ENCODE measurements at regions not wholly inside any gene's neighbourhood (a gene's known extent, or its start where the extent isn't known, plus 50 kb on each side); places are given as distances from the start of the nearest gene placed in this dataset.

GRCh38 chr16:87133966-87134627 lies 183.1 kb downstream of the C16orf95 start:
- Mint-ChIP-seq H3K4me3 (no peak overlapping the region), H3K4me1 (ENCODE audit: low read depth) (no peaks in the 10 kb centered on the region), H3K9me3 (peaks cover under 1% of the 10 kb centered on the region), H3K27ac (no peak overlapping the region), H3K36me3 (ENCODE audit: low read depth) (no peaks in the 10 kb centered on the region), H3K27me3 (no peaks in the 10 kb centered on the region)
- DNase-seq, result no peak

DNA sequence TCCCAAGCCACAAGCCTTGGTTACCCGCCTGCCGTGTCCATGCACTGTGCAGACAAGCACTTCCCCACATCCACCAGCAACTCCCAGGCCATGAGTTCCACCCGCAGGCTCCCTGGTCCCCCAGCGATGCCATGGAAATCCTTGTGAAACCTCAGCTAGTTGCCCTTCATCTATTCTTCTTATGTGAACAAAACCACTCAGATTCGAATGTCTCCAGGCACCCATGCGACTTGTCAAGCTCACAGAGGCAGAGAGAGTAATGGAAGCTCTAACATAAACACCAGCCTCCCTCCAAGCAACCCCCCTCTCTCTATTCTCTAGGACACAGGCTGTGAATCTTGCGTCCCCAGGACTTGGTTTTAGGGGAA lies 182.6 kb downstream of the C16orf95 start:
- Mint-ChIP-seq H3K4me1 (ENCODE audit: low read depth) (no peaks in the 10 kb centered on the region), H3K27me3 (no peaks in the 10 kb centered on the region), H3K27ac (no peak overlapping the region), H3K4me3 (no peak overlapping the region), H3K9me3 (no peaks in the 10 kb centered on the region), H3K36me3 (ENCODE audit: low read depth) (no peaks in the 10 kb centered on the region)
- no peak for DNase-seq

- Mint-ChIP-seq H3K4me3 (no peak overlapping the region), H3K27ac (no peak overlapping the region), H3K4me1 (ENCODE audit: low read depth) (no peaks in the 10 kb centered on the region), H3K36me3 (ENCODE audit: low read depth) (no peaks in the 10 kb centered on the region), H3K27me3 (no peaks in the 10 kb centered on the region), H3K9me3 (no peaks in the 10 kb centered on the region)
- no peak for DNase-seq
Measured at GRCh38 chr16:87135246-87136030, 181.8 kb downstream of the C16orf95 start.

DNA sequence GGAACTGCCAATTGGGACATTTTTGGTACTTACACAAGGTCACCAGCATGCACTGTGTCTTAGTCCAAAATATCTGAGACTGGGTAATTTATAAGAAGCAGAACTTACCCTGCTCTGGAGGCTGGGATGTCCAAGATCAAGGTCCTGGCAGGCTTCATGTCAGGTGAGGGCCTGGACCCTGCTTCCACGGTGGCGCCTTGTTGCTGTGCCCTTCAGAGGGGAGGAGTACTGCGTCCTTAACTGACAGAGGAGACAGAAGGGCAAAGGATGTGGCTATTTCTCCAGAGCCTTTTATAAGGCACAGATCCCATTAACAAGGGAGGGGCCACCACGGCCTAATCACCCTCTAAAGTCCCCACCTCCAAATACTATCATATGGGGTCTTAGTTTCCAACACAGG lies 178.9 kb downstream of the C16orf95 start:
- H3K27ac Mint-ChIP-seq, result no peak overlapping the region
- no peaks in the 10 kb centered on the region for H3K9me3 Mint-ChIP-seq
- H3K36me3 Mint-ChIP-seq (ENCODE audit: low read depth), result no peaks in the 10 kb centered on the region
- no peak for DNase-seq
- H3K27me3 Mint-ChIP-seq, result no peaks in the 10 kb centered on the region
- no peak overlapping the region for H3K4me3 Mint-ChIP-seq
- no peaks in the 10 kb centered on the region for H3K4me1 Mint-ChIP-seq (ENCODE audit: low read depth)

- Mint-ChIP-seq H3K4me3 (no peak overlapping the region), H3K27ac (no peak overlapping the region), H3K4me1 (ENCODE audit: low read depth) (no peaks in the 10 kb centered on the region), H3K27me3 (no peaks in the 10 kb centered on the region), H3K9me3 (no peaks in the 10 kb centered on the region), H3K36me3 (ENCODE audit: low read depth) (no peaks in the 10 kb centered on the region)
- DNase-seq, result no peak
Measured at GRCh38 chr16:87138738-87139267, 178.4 kb downstream of the C16orf95 start.

DNA sequence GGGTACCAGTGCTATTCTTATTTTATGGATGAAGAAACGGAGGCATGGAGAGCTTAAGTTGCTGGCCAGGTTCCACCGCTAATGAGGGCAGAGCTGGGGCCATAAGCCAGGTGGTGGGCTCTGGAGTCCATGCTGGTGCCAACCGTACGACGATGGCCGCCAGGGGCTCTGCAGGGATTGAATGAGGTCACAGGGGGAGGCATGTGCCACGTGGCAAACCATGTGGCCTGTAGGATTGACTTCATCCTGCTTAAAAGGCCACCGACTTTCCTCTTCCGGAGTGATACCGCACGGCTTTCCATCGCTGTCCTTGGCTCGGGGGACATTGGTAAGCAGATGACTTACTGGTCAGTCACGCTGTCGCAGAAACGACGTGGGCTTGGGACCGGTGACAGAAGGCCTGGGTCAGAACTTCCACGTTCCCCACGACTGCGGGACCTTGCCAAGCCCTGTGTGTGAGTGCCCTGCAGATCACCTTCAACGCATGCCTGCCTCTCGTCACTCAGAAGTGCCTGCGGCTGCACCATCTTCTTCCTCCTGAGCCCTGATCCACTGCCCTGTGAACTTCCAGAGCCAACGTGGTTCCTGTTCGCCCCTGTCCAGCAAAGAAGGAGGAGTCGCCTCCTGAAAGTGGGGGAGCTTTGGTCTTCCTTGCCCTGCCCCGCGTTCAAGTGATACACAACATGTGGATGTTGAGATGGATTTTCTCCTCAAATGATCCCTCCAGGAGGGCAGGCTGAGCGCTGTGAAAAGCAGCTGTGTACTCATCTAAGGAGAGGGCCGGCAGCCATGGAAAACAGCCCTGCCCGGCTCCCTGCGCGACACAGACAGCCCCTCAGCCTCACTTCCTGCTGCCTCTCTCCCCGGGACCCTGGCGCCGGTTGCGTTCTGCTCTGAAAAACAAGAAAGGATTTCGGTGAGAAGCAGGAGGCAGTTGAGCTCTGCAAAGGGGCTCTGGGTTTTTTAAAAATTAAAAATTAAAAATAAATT lies 176.7 kb downstream of the C16orf95 start:
- no peaks in the 10 kb centered on the region for H3K27me3 Mint-ChIP-seq
- H3K4me1 Mint-ChIP-seq (ENCODE audit: low read depth), result no peaks in the 10 kb centered on the region
- H3K27ac Mint-ChIP-seq, result no peak overlapping the region
- no peaks in the 10 kb centered on the region for H3K36me3 Mint-ChIP-seq (ENCODE audit: low read depth)
- H3K9me3 Mint-ChIP-seq, result no peaks in the 10 kb centered on the region
- no peak for DNase-seq
- H3K4me3 Mint-ChIP-seq, result no peak overlapping the region

DNA sequence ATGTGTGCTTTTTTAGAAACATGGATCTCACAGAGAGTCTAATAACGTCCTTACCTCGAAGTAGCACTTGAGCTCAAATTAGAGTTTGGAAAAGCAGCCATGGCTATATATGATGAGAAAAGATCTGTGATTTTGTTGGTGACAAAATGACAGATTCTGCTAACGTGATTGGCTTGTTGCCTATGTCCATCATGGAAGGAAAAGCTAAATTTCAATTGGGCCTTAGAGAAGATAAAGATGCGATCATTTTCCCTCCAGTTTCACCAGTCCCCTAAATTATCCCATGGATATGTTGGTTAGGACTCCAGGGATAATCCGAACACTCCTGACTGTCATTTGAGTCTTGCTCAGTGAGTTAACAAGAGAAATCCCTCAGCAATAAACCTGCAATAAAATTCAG lies 175.8 kb downstream of the C16orf95 start:
- Mint-ChIP-seq H3K4me3 (no peak overlapping the region), H3K27me3 (no peaks in the 10 kb centered on the region), H3K4me1 (ENCODE audit: low read depth) (no peaks in the 10 kb centered on the region), H3K27ac (no peak overlapping the region), H3K9me3 (no peaks in the 10 kb centered on the region), H3K36me3 (ENCODE audit: low read depth) (no peaks in the 10 kb centered on the region)
- no peak for DNase-seq

DNA sequence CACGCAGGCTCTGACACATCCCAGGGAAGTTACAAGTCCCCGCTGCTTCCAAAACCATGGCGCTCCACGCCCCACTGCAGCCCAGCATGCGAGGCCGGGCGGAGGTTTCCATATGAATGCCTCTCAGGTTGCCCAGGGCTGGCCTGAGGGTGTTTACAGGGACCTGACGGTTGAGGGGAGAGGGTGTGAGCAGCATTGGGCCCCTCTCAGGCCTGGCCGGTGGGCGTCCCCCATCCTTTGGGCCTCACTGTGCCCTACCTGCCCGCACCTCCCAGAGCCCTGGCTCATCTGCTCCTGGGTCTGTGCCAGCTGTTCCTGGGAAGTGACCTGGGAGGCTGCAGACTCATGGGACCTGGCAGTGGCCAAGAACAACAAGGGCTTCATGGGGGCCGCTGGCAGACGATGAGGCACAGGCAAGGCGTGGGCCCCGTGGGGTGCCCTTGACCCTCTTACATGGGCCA lies 173.5 kb downstream of the C16orf95 start:
- DNase-seq, result no peak
- Mint-ChIP-seq H3K4me3 (no peak overlapping the region), H3K27ac (no peak overlapping the region), H3K4me1 (ENCODE audit: low read depth) (no peaks in the 10 kb centered on the region), H3K36me3 (ENCODE audit: low read depth) (no peaks in the 10 kb centered on the region), H3K9me3 (no peaks in the 10 kb centered on the region), H3K27me3 (no peaks in the 10 kb centered on the region)

GRCh38 chr16:87144232-87144631 lies 173.0 kb downstream of the C16orf95 start:
- H3K9me3 Mint-ChIP-seq, result no peaks in the 10 kb centered on the region
- no peak for DNase-seq
- H3K27ac Mint-ChIP-seq, result no peak overlapping the region
- H3K36me3 Mint-ChIP-seq (ENCODE audit: low read depth), result no peaks in the 10 kb centered on the region
- no peak overlapping the region for H3K4me3 Mint-ChIP-seq
- no peaks in the 10 kb centered on the region for H3K27me3 Mint-ChIP-seq
- H3K4me1 Mint-ChIP-seq (ENCODE audit: low read depth), result peaks cover 3% of the 10 kb centered on the region

DNA sequence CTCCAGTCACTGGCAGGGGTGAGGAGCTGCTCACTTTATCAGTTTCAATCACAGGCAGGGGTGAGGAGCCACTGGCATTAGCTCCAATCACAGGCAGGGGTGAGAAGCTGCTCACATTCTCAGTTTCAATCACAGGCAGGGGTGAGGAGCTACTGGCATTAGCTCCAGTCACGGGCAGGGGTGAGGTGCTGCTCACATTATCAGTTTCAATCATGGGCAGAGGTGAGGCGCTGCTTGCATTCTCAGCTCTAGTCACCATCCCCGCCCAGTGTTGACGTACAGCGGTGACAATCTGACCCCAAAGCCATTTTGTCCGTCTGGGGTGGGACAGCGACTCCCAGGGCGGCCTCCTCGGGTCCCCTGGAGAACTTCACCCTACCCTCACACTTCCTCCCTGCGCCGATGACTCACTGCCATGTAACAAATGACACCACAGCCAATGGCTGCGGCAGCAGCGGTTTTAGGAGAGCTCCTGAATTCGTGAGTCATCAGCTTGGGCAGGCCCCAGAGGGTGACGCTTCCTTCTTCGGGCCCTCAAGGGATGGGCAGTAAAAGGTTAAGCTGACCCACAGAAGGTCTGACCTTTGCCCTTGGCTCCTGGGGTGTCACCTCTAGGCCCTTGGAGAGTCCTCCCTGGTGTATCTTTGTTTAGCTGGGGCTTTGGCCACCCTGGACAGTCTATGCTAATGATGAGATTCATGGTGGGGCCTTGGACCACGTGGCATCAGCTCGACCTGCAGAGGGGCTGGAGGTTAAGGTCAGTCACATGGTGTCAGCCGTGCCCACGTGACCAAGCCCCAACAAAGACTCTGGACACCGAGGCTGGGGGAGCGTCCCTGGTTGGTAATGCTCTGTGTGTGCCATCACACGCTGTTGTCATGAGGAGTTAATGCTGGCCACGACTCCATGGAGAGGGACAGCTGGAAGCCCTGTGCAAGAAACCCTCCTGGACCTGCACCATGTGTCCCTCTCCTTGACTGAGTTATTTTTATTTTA lies 171.7 kb downstream of the C16orf95 start:
- H3K4me3 Mint-ChIP-seq, result no peak overlapping the region
- no peak overlapping the region for H3K27ac Mint-ChIP-seq
- H3K4me1 Mint-ChIP-seq (ENCODE audit: low read depth), result peaks cover 3% of the 10 kb centered on the region
- no peaks in the 10 kb centered on the region for H3K36me3 Mint-ChIP-seq (ENCODE audit: low read depth)
- no peaks in the 10 kb centered on the region for H3K27me3 Mint-ChIP-seq
- no peak for DNase-seq
- H3K9me3 Mint-ChIP-seq, result no peaks in the 10 kb centered on the region

DNA sequence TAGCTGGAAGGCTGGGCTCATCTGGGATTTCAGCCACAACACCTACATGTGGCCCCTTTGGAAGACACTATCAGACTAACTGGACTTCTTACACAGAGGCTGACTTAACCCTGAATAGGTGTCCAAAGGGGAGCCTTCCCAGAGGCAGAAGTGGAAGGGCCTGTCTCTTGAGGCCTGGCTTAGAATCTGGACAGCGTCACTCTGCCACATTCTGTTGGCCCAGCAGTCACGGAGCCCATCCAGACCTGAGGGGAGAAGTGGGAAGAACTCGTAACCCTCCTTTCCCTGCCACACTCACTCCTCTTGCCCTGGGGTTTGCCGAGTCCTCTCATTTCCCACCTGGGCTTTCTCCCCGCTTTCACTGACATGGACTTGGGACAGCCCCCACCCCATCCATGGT lies 170.5 kb downstream of the C16orf95 start:
- H3K36me3 Mint-ChIP-seq (ENCODE audit: low read depth), result no peaks in the 10 kb centered on the region
- H3K9me3 Mint-ChIP-seq, result no peaks in the 10 kb centered on the region
- no peak overlapping the region for H3K27ac Mint-ChIP-seq
- no peaks in the 10 kb centered on the region for H3K27me3 Mint-ChIP-seq
- peaks cover 3% of the 10 kb centered on the region for H3K4me1 Mint-ChIP-seq (ENCODE audit: low read depth)
- no peak overlapping the region for H3K4me3 Mint-ChIP-seq
- no peak for DNase-seq

- Mint-ChIP-seq H3K27ac (no peak overlapping the region), H3K9me3 (peaks cover 2% of the 10 kb centered on the region), H3K4me1 (ENCODE audit: low read depth) (peaks cover 3% of the 10 kb centered on the region), H3K36me3 (ENCODE audit: low read depth) (no peaks in the 10 kb centered on the region), H3K4me3 (no peak overlapping the region), H3K27me3 (peaks cover 1% of the 10 kb centered on the region)
- DNase-seq, result no peak
Measured at GRCh38 chr16:87149051-87149450, 168.1 kb downstream of the C16orf95 start.

DNA sequence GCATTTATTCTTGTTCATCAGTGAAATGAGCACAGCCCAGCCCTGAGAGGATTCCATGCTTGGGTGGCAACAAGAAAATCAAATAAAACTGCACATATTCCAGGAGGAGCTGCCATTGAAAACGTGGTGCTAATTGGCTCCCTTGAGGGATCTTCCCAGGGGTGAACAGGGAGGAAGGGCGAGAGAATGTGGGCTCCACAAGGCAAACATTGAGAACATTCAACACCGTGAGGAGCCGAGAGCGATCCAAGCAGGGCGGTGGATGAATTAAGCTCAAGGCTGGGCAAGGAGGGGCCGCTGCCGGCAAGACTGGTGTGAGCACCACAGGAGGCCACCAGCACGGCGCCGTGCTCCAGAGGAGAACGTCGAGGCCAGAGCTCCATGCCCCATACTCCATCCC lies 166.9 kb downstream of the C16orf95 start:
- H3K36me3 Mint-ChIP-seq (ENCODE audit: low read depth), result no peaks in the 10 kb centered on the region
- H3K27me3 Mint-ChIP-seq, result peaks cover 5% of the 10 kb centered on the region
- no peak overlapping the region for H3K4me3 Mint-ChIP-seq
- H3K4me1 Mint-ChIP-seq (ENCODE audit: low read depth), result peaks cover 3% of the 10 kb centered on the region
- H3K27ac Mint-ChIP-seq, result no peak overlapping the region
- peaks cover 2% of the 10 kb centered on the region for H3K9me3 Mint-ChIP-seq
- DNase-seq, result no peak
